ENCODE measurements at regions not wholly inside any gene's neighbourhood (a gene's known extent, or its start where the extent isn't known, plus 50 kb on each side); places are given as distances from the start of the nearest gene placed in this dataset.

GRCh38 chr11:36757075-36757474 lies 159.0 kb upstream of the RAG2 start:
- Histone ChIP-seq H3K9ac (ENCODE audit: insufficient read depth, low read depth, low read length) (no peak overlapping the region), H4K20me1 (ENCODE audit: insufficient read depth, low read length) (no peaks in the 10 kb centered on the region), H3K27me3 (ENCODE audit: control insufficient read depth in 1 of 2, insufficient read depth in 2 of 2, low read length in 2 of 2) (no peaks in the 10 kb centered on the region), H3K4me3 (replicated peaks in 1 of 3; ENCODE audit: insufficient read depth in 1 of 3, low read depth in 2 of 3, low read length in 3 of 3) (no peak overlapping the region), H3K36me3 (replicated peaks in 1 of 2; ENCODE audit: control insufficient read depth in 1 of 2, insufficient read depth in 2 of 2, low read length in 2 of 2) (no peaks in the 10 kb centered on the region), H3K27ac (ENCODE audit: extremely low read length, insufficient read depth, low read length) (no peak overlapping the region), H3K4me2 (ENCODE audit: low read depth, low read length) (no peak overlapping the region), H3K4me1 (ENCODE audit: insufficient read depth, low read length) (no peaks in the 10 kb centered on the region), H3K9me3 (ENCODE audit: low read length) (no peaks in the 10 kb centered on the region), H3K79me2 (ENCODE audit: insufficient read depth, low read length) (no peaks in the 10 kb centered on the region), H2AFZ (ENCODE audit: low read length) (no peak overlapping the region)
- ChIA-PET POLR2A (no interaction called here), CTCF (ENCODE audit: low intra/inter-chr PET ratio, low total read pairs) (no interaction called here)
- DNase-seq (ENCODE audit: low spot score) = no peak
- intact Hi-C loops (cut with micrococcal nuclease; ENCODE audit: unreplicated experiment) = no loop called here
- BruUV-seq (replicated peaks) = no TSS peak
- in situ Hi-C loops (cut with HindIII; ENCODE audit: extremely low pct_ligation_motif_present, low pct_unique_long_range_greater_than_20kb) = no loop called here
- no peak for ATAC-seq
- no peak for FAIRE-seq
- TF ChIP-seq ZNF678 (CRISPR knock-in tag; IDR thresholded peaks at IDR 0.05) (no peak), AHDC1 (CRISPR knock-in tag; IDR thresholded peaks at IDR 0.05; ENCODE audit: borderline replicate concordance) (no peak), KLF12 (CRISPR knock-in tag; IDR thresholded peaks at IDR 0.05; ENCODE audit: borderline replicate concordance) (no peak), ZNF512 (CRISPR knock-in tag; IDR thresholded peaks at IDR 0.05) (no peak), ZNF318 (CRISPR knock-in tag; IDR thresholded peaks at IDR 0.05) (no peak), BHLHE40 (IDR thresholded peaks at IDR 0.05; ENCODE audit: low read length) (no peak), ZNF17 (CRISPR knock-in tag; IDR thresholded peaks at IDR 0.05) (no peak)

Data from HepG2 (cell line).